ENCODE measurements at regions not wholly inside any gene's neighbourhood (a gene's known extent, or its start where the extent isn't known, plus 50 kb on each side); places are given as distances from the start of the nearest gene placed in this dataset.

- DNase-seq (ENCODE audit: low spot score) = no peak
- no peak for FAIRE-seq
Observed at GRCh38 chr5:117100176-117100575, 525.6 kb upstream of the SEMA6A start.

- DNase-seq (ENCODE audit: low spot score) = no peak
- FAIRE-seq = no peak
Observed at GRCh38 chr5:117098094-117098493, 523.5 kb upstream of the SEMA6A start.

GRCh38 chr5:117095346-117096332, 521.0 kb upstream of the SEMA6A start:
- DNase-seq (ENCODE audit: low spot score) = no peak
- no peak for FAIRE-seq

GRCh38 chr5:117094114-117094815, 519.6 kb upstream of the SEMA6A start:
- DNase-seq (ENCODE audit: low spot score) (no peak), FAIRE-seq (no peak)

- no peak for FAIRE-seq
- DNase-seq (ENCODE audit: low spot score) = no peak
Observed at GRCh38 chr5:117093653-117094052, 519.0 kb upstream of the SEMA6A start.

- FAIRE-seq = no peak
Observed at GRCh38 chr5:117089001-117089400, 514.4 kb upstream of the SEMA6A start.

GRCh38 chr5:117088176-117088575, 513.6 kb upstream of the SEMA6A start:
- FAIRE-seq = no peak
- DNase-seq (ENCODE audit: low spot score) = no peak

More at GRCh38 chr5:117089001-117089400, 514.4 kb upstream of the SEMA6A start:
- DNase-seq (ENCODE audit: low spot score) = no peak

GRCh38 chr5:117084067-117084466, 509.4 kb upstream of the SEMA6A start:
- FAIRE-seq = no peak

GRCh38 chr5:117082977-117083376, 508.4 kb upstream of the SEMA6A start:
- DNase-seq (ENCODE audit: low spot score) (no peak), FAIRE-seq (no peak)

More at GRCh38 chr5:117084067-117084466, 509.4 kb upstream of the SEMA6A start:
- no peak for DNase-seq (ENCODE audit: low spot score)

- no peak for DNase-seq (ENCODE audit: low spot score)
Observed at GRCh38 chr5:117077142-117077541, 502.5 kb upstream of the SEMA6A start.

GRCh38 chr5:117072439-117072838, 497.8 kb upstream of the SEMA6A start:
- FAIRE-seq (no peak), DNase-seq (ENCODE audit: low spot score) (no peak)

More at GRCh38 chr5:117077142-117077541, 502.5 kb upstream of the SEMA6A start:
- FAIRE-seq = no peak

GRCh38 chr5:117065800-117066199, 491.2 kb upstream of the SEMA6A start:
- no peak for DNase-seq (ENCODE audit: low spot score)
- FAIRE-seq = no peak

- no peak for FAIRE-seq
- DNase-seq (ENCODE audit: low spot score) = no peak
Observed at GRCh38 chr5:117065161-117065560, 490.5 kb upstream of the SEMA6A start.

- DNase-seq (ENCODE audit: low spot score) (no peak), FAIRE-seq (no peak)
Observed at GRCh38 chr5:117060099-117060498, 485.5 kb upstream of the SEMA6A start.

GRCh38 chr5:117058740-117059139, 484.1 kb upstream of the SEMA6A start:
- DNase-seq (ENCODE audit: low spot score) = no peak
- no peak for FAIRE-seq

GRCh38 chr5:117055517-117055916, 480.9 kb upstream of the SEMA6A start:
- FAIRE-seq = no peak
- no peak for DNase-seq (ENCODE audit: low spot score)

- FAIRE-seq (no peak), DNase-seq (ENCODE audit: low spot score) (no peak)
Observed at GRCh38 chr5:117054911-117055310, 480.3 kb upstream of the SEMA6A start.

GRCh38 chr5:117054141-117054540, 479.5 kb upstream of the SEMA6A start:
- no peak for DNase-seq (ENCODE audit: low spot score)
- no peak for FAIRE-seq

GRCh38 chr5:117041926-117042595, 467.4 kb upstream of the SEMA6A start:
- no peak for FAIRE-seq
- DNase-seq (ENCODE audit: low spot score) = no peak

GRCh38 chr5:117039035-117039434, 464.4 kb upstream of the SEMA6A start:
- no peak for FAIRE-seq
- no peak for DNase-seq (ENCODE audit: low spot score)

GRCh38 chr5:117027384-117027783, 452.8 kb upstream of the SEMA6A start:
- no peak for DNase-seq (ENCODE audit: low spot score)
- no peak for FAIRE-seq

- DNase-seq (ENCODE audit: low spot score) (no peak), FAIRE-seq (no peak)
Observed at GRCh38 chr5:117020999-117021398, 446.4 kb upstream of the SEMA6A start.

Data from RCC 7860 (cell line).